Thyroid gland (tissue), 4 donors: ENCODE measurements at regions not wholly inside any gene's neighbourhood (a gene's known extent, or its start where the extent isn't known, plus 50 kb on each side); places are given as distances from the start of the nearest gene placed in this dataset.

ENCODE experiments used
- POLR2A ChIP-seq, 2 donors: fragments of 450-650 bp; IDR thresholded peaks; one replicate each; pipeline ENCODE4 v1.6.1; 2017; ENCODE audit warnings: antibody characterized with exemption in 2 of 2, mild to moderate bottlenecking in 2 of 2, moderate library complexity in 1 of 2
- TF ChIP-seq, protein P1 (sequence below), 6 experiments: fragments of 200-600 bp in 3 of 6; fragments of 450-650 bp in 3 of 6; sonication (generic) in 3 of 6; IDR thresholded peaks; one replicate each; pipeline ENCODE4 v1.5.1; 2016 to 2019; ENCODE audit warnings: antibody characterized with exemption in 6 of 6, mild to moderate bottlenecking in 2 of 6, inconsistent platforms in 1 of 6, moderate library complexity in 1 of 6

DNA sequence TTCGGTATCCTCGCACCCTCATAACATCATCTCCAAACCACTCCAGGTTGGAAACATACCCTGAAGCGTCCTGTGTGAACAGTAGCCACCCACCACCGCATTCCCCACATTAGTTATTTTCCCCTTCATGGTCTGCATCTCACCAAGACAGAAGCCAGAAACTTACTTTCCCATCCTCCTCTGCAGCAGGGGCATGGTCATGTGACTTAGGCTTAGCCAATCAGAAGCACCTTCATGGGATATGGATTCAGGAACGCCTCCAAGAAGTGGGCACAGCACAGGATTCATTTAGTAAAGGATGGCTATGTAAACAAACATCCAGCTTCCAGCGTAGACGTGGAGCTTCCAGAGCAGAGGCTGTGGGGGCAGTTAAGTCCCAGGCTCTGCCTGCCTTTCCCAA is 130.3 kb downstream of the AXIN2 start:
- no peak for TF ChIP-seq POLR2A (IDR thresholded peaks at IDR 0.05)
- TF ChIP-seq, protein P1, sequence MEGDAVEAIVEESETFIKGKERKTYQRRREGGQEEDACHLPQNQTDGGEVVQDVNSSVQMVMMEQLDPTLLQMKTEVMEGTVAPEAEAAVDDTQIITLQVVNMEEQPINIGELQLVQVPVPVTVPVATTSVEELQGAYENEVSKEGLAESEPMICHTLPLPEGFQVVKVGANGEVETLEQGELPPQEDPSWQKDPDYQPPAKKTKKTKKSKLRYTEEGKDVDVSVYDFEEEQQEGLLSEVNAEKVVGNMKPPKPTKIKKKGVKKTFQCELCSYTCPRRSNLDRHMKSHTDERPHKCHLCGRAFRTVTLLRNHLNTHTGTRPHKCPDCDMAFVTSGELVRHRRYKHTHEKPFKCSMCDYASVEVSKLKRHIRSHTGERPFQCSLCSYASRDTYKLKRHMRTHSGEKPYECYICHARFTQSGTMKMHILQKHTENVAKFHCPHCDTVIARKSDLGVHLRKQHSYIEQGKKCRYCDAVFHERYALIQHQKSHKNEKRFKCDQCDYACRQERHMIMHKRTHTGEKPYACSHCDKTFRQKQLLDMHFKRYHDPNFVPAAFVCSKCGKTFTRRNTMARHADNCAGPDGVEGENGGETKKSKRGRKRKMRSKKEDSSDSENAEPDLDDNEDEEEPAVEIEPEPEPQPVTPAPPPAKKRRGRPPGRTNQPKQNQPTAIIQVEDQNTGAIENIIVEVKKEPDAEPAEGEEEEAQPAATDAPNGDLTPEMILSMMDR (IDR thresholded peaks at IDR 0.05): no peak
